Ecto neural progenitor cell (in vitro differentiated cells): ENCODE measurements at regions not wholly inside any gene's neighbourhood (a gene's known extent, or its start where the extent isn't known, plus 50 kb on each side); places are given as distances from the start of the nearest gene placed in this dataset.

Source experiments
- DNase-seq: peaks from one replicate; pipeline ENCODE4 v3.0.0-alpha.2; 2018; ENCODE audit warnings: low spot score

DNA sequence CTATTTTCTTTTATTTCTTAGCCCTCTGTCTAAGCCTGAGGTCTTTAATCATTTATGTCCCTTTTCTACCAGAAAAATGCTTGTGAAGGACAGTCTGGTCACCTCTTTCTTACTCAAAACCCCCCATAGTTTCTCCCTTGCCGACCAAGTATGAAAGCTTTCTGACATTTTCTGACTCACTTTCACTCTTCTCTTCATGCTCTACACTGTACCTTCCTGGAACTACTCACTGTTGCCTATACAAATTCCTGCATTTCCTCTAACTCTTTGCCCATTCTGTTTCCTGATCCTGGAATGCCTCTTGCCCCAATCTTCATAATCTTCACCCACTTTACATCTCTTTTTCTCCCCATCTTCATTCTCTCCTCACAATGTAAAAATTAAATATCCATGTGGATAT lies 380.0 kb downstream of the HHIPL2 start:
- no peak for DNase-seq

GRCh38 chr1:222167111-222167510 lies 380.8 kb downstream of the HHIPL2 start:
- no peak for DNase-seq

GRCh38 chr1:222165629-222166028 lies 382.3 kb downstream of the HHIPL2 start:
- no peak for DNase-seq

- DNase-seq = no peak
Measured at GRCh38 chr1:222163895-222164294, 384.0 kb downstream of the HHIPL2 start.

DNA sequence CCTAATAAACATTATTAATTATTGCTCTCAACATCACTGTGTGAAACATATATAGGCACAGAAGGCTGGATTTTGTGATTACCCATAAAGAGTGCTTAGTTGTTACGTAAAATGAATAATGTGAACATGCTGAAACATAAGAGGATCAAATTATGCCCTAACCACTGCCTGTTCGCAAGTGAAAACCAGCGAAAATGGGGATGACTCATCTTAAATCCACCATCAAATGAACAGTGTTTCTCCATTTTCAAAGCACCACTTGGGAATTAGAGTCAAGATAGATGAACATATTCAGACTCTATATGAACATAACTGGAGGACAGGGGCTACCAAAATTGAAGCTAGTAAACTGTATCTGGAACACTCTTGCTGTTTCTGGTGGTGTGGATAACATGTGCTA lies 386.2 kb downstream of the HHIPL2 start:
- DNase-seq = no peak

DNA sequence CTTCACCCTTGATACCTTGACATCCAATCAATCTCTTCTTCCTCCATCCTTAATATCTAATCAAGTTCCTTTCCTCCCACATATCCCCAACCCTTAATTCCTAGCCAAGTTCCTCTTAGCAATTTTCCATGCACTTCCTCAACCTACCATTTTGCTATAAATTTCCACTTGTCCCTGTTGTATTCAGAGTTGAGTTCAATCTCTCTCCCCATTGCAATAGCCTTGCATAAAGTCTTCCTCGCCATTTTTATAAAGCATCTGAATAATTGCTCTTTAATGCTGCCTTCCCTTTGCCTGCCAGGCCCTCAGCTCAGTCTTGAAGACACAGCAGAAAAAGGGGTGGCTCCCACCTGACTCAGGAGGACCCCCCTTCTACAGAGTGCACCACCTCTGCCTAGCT lies 390.3 kb downstream of the HHIPL2 start:
- DNase-seq = no peak

DNA sequence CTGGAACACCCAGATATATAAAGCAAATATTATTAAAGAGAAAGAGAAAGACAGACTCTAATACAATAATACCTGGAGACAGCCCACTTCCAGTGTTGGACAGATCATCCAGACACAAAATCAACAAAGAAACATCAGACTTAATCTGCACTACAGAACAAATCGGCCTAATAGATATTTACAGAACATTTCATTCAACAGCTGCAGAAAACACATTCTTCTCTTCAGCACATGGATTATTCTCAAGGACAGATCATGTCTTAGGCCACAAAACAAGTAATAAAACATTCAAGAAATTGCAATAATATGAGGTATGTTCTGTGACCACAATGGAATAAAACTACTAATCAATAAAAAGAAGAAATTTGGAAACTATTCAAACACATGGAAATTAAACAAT lies 398.3 kb upstream of the DUSP10 start:
- no peak for DNase-seq

DNA sequence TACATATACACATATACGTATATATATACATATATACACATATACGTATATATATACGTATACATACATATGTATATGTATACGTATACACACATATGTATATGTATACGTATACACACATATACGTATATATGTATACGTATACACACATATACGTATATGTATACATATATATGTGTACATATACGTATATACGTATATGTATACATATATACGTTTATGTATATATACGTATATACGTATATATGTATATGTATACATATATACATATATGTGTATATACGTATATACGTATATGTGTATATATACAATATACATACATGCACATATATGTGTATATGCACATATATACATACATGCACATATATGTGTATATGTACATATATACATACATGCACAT lies 396.2 kb upstream of the DUSP10 start:
- no peak for DNase-seq

GRCh38 chr1:222136869-222137268 lies 395.0 kb upstream of the DUSP10 start:
- DNase-seq = no peak

DNA sequence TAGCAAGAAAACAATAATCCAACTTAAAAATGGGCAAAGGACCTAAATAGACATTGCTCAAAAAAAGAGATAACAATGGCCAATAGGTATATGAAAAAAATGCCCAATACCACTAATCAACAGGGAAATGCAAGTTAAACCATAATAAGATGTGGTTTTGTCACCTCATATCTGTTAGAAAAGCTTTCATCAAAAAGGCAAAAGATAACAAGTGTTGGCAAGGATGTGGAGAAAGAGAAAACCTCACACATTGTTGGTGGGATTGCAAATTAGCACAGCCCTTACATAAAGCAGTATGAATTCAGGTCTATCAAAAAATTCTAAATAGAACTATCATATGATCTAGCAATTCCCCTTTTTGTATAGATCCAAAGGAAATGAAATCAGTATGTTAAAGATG lies 387.2 kb upstream of the DUSP10 start:
- no peak for DNase-seq

DNA sequence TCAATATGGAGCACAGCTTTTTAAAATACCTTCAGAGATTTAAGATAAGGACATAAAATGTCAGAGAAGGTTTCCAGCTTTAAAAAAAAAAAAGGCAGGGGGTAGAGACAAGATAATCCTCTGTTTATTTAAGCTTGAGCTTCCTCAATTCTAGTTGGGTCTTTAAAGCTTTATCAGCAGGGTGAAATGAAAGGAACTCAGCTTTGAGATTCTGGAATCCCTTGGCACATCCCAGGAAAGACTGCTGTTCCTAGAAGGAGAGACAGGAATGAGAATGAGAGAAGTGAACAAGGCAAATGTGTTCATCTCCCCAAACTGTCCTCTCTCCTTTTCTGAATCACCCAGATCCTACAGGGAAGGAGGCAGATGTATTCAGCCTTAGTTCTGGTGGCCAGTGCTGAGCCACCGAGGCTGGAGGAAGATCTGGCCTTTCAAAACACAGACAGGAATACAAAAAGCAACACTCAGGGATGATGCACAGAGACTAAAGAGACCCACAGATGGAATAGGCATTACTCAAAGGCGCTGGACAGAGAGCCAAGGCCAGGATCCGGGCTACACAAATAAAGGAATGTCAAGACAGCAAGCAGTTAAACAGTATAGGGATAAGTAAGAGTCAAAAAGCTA lies 385.8 kb upstream of the DUSP10 start:
- DNase-seq = no peak

- no peak for DNase-seq
Measured at GRCh38 chr1:222127096-222127495, 385.2 kb upstream of the DUSP10 start.

- DNase-seq = no peak
Measured at GRCh38 chr1:222126052-222126451, 384.2 kb upstream of the DUSP10 start.

DNA sequence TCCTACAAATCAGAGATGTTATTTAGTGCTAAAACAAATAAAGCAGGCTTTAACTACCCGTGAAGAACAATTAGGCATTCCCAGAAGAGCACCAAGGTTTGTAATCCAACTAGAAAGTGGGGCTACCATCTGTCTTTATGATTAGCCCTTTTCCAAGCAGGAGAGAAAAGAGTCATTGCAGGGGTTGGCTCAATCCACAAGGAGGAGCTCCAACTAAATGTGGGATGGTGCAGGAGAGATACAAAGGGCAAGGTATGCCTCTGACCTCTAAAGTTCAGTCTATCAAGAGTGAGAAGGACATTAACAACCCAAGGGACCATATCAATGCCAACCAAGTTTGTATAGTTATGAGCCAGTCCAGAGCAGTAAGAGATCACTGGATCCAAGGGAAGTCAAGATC lies 382.7 kb upstream of the DUSP10 start:
- DNase-seq = no peak

DNA sequence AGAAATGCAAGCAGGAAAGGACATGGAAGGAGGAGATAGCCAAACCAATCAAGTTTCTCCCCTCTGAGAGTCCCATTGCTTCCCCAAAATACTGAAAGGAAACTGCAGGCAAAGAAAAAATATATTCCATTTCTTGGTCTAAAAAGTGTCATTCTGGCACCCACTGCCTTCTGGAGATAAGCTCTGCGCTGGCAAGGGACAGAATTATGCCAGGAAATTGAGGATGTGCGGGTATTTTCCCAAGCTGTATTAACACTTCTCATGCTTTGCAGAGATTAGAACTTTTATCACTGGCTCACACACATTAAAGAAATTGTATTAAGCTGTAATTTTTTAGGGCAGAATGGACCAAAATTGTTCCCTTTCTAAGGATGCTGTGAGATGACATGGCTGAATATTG lies 381.2 kb upstream of the DUSP10 start:
- DNase-seq = no peak

GRCh38 chr1:222117809-222118208 lies 375.9 kb upstream of the DUSP10 start:
- DNase-seq = no peak

GRCh38 chr1:222114536-222115156 lies 372.8 kb upstream of the DUSP10 start:
- no peak for DNase-seq

- no peak for DNase-seq
Measured at GRCh38 chr1:222109836-222110235, 367.9 kb upstream of the DUSP10 start.

- DNase-seq = no peak
Measured at GRCh38 chr1:222107975-222108374, 366.1 kb upstream of the DUSP10 start.

DNA sequence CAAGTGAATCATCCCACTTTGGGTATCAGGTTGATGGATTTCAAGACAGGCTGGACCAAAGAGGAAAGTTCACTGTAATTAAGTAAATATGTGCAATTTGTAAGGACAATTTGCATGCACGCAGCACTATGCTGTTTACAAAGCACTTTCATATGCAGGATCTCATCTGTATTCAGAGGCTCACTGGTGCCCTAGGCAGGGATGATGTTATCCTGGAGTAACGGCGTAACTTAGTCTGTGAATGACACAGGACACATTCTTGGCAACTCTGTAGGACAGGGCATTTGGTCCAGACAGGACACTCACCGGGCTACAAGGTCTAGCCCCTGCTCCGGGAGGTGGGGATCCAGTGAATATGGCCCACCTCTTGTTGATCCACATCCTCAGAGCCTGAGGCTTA lies 365.4 kb upstream of the DUSP10 start:
- DNase-seq = no peak

DNA sequence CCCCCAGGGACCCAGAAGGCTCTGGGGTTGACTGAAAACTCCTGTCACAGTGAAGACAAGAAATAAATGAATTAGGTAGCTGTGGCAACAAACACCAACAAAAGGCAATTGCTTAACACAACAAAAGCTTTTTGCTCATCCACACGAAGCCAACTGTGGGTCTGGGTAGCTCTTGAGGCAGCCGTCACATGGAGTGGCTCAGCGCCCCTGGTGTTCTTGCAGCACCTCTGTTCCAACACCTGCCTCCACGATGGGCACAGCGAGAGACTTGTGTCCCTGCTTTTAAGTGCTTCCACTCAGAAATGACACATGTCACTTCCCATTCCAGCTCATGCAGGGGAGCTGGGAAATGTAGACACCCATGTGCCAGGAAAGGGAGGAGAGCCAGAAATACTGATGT lies 364.5 kb upstream of the DUSP10 start:
- DNase-seq = no peak

DNA sequence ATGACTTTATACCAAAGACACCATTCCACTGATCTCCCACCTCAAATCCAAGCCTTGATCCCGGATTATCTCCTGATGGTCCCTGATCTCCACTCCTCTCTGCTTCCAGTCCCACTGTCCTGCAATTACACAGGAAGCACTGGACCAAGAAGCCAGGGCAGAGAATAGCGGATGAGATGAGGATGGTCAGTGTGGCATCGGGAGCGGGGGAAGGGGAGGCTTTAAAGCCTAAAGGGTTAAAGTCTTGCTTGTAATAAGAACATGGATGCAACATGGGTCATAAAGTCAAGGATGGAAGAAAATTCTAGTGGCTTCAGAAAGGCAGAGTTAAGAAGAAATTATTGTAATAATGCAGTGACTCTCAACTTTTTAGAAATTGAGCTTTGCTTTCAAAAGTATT lies 364.0 kb upstream of the DUSP10 start:
- no peak for DNase-seq

DNA sequence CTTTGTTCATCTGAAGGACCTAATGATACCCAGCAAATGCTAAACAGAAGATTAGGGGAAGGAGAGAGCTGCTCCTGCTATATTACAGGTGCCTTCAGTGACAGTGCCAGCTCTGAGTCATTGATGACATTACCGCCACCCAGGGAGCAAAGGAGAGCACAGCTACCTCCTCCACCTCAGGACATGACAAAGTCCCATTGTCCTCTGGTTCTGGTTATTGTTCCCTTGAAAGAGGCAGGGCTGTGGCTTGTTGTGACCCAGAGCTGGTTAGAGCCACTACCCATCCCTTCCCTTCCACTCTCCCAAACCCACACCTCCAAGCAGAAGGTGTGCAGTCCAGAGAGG lies 363.5 kb upstream of the DUSP10 start:
- no peak for DNase-seq

DNA sequence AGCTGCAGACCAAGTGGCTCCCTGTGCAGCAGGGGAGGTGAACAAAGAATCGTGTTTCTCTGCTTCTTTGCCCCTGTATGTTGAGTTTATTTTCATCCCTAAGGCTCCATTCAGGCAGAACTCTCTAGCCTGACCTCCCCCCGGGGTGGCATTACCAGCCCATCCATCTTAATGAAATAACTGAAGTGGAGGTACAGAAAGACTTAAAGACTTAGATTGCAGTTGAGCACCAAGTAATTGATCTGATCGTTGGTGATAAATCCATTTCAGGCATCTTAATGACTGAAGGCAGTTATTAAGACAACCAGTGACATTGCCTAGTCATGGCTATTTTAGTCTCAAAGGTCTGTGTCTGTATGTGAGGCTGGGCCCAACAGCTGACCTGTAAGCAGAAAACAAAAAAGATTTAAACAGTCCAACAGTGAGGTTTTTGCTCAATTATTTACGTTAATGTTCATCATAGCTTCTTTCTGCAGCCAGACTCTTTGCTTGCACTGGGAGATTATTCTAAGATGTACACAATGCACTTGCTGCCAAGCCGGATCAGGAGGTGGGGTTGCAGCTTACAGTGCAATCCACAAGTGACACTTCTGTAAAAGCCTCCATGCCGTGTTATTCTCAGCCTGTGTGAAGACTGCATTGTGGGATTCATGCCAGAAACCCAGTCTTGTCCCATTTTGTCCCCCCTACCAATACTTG lies 363.0 kb upstream of the DUSP10 start:
- no peak for DNase-seq
